ENCODE measurements at regions not wholly inside any gene's neighbourhood (a gene's known extent, or its start where the extent isn't known, plus 50 kb on each side); places are given as distances from the start of the nearest gene placed in this dataset.

GRCh38 chr3:104990758-104991157 lies 376.0 kb upstream of the ALCAM start:
- no peak for DNase-seq

- no peak for DNase-seq
Observed at GRCh38 chr3:104992676-104993075, 374.0 kb upstream of the ALCAM start.

- no peak for DNase-seq
Observed at GRCh38 chr3:105006164-105006563, 360.5 kb upstream of the ALCAM start.

GRCh38 chr3:105013657-105014056 lies 353.1 kb upstream of the ALCAM start:
- DNase-seq, result no peak

- DNase-seq, result no peak
Observed at GRCh38 chr3:105014631-105015030, 352.1 kb upstream of the ALCAM start.

- DNase-seq, result no peak
Observed at GRCh38 chr3:105022813-105023212, 343.9 kb upstream of the ALCAM start.

GRCh38 chr3:105030211-105030610 lies 336.5 kb upstream of the ALCAM start:
- no peak for DNase-seq

- DNase-seq, result no peak
Observed at GRCh38 chr3:105032541-105032940, 334.2 kb upstream of the ALCAM start.

GRCh38 chr3:105033081-105033480 lies 333.6 kb upstream of the ALCAM start:
- no peak for DNase-seq

GRCh38 chr3:105039004-105039403 lies 327.7 kb upstream of the ALCAM start:
- DNase-seq, result no peak

GRCh38 chr3:105040026-105040622 lies 326.6 kb upstream of the ALCAM start:
- no peak for DNase-seq

- no peak for DNase-seq
Observed at GRCh38 chr3:105042586-105042985, 324.1 kb upstream of the ALCAM start.

- DNase-seq, result no peak
Observed at GRCh38 chr3:105051111-105051510, 315.6 kb upstream of the ALCAM start.

GRCh38 chr3:105051972-105052371 lies 314.7 kb upstream of the ALCAM start:
- DNase-seq, result no peak

- no peak for DNase-seq
Observed at GRCh38 chr3:105062853-105063252, 303.9 kb upstream of the ALCAM start.

GRCh38 chr3:105065895-105066839 lies 300.5 kb upstream of the ALCAM start:
- no peak for DNase-seq

- no peak for DNase-seq
Observed at GRCh38 chr3:105067361-105067760, 299.3 kb upstream of the ALCAM start.

- DNase-seq, result no peak
Observed at GRCh38 chr3:105077060-105077822, 289.5 kb upstream of the ALCAM start.

- no peak for DNase-seq
Observed at GRCh38 chr3:105083945-105084344, 282.8 kb upstream of the ALCAM start.

- DNase-seq, result no peak
Observed at GRCh38 chr3:105085506-105085905, 281.2 kb upstream of the ALCAM start.

GRCh38 chr3:105093371-105094252 lies 273.1 kb upstream of the ALCAM start:
- no peak for DNase-seq

GRCh38 chr3:105094588-105094987 lies 272.1 kb upstream of the ALCAM start:
- no peak for DNase-seq

- DNase-seq, result no peak
Observed at GRCh38 chr3:105096071-105096470, 270.6 kb upstream of the ALCAM start.
